Colonic mucosa (tissue), 4 donors: ENCODE measurements at regions not wholly inside any gene's neighbourhood (a gene's known extent, or its start where the extent isn't known, plus 50 kb on each side); places are given as distances from the start of the nearest gene placed in this dataset.

Experiments
- DNase-seq: peaks from one replicate; pipeline ENCODE4 v3.0.0-alpha.2; 2020
- H3K27ac ChIP-seq: fragments of 200-600 bp; one replicate; pipeline ENCODE4 v1.8.0; 2021
- H3K27me3 ChIP-seq: fragments of 200-600 bp; one replicate; pipeline ENCODE4 v1.8.0; 2021
- H3K36me3 ChIP-seq: fragments of 200-600 bp; one replicate; pipeline ENCODE4 v1.8.0; 2021
- H3K4me1 ChIP-seq: fragments of 200-600 bp; one replicate; pipeline ENCODE4 v1.8.0; 2021; ENCODE audit warnings: mild to moderate bottlenecking
- H3K4me3 ChIP-seq: fragments of 200-600 bp; one replicate; pipeline ENCODE4 v1.8.0; 2021
- H3K9ac ChIP-seq, 2 donors: one replicate each; pipeline ENCODE4 v1.7.0; 2013; ENCODE audit warnings: control low read depth in 2 of 2, low read depth in 2 of 2, low read length in 2 of 2
- H3K9me3 ChIP-seq: fragments of 200-600 bp; one replicate; pipeline ENCODE4 v1.8.0; 2021
- intact Hi-C: fragments of 100-400 bp; cut with DNase I; formaldehyde crosslinking; loops from one replicate; pipeline ENCODE4 v1.14.1; 2022
- TF ChIP-seq, protein P1 (sequence below): fragments of 200-600 bp; IDR thresholded peaks from one replicate; pipeline ENCODE4 v1.8.0; 2022; ENCODE audit warnings: antibody characterized with exemption, mild to moderate bottlenecking
- donor health status: healthy.
- donor health status: DM: no; HTN: no; CAD: no.
- donor health status: DM: no; HTN: no; CAD: no.

DNA sequence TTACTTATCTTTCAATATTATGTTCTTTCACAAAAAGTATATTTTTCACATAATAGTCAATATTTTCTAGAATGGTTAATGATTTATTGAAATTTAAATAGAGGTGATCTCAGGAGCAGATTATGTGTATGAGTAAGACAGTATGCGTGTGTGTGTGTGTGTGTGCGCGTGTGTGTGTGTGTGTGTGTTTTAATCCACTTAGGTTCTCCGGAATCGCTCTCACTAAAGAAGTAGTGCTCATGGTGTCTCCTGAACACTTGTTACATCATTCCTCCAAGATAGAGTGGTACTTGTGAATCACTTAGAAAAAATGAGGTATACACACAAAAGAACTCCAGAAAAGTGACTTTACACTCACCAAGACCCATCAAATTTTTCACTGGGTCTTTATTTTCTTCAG is 91.0 kb upstream of the KCNH7 start:
- Histone ChIP-seq H3K4me3 (no peak overlapping the region), H3K27ac (no peak overlapping the region), H3K27me3 (no peaks in the 10 kb centered on the region), H3K4me1 (no peaks in the 10 kb centered on the region), H3K9me3 (no peaks in the 10 kb centered on the region), H3K36me3 (no peaks in the 10 kb centered on the region), H3K9ac (no peak overlapping the region)
- intact Hi-C loops, result no loop called here
- DNase-seq, result no peak
- TF ChIP-seq, protein P1, sequence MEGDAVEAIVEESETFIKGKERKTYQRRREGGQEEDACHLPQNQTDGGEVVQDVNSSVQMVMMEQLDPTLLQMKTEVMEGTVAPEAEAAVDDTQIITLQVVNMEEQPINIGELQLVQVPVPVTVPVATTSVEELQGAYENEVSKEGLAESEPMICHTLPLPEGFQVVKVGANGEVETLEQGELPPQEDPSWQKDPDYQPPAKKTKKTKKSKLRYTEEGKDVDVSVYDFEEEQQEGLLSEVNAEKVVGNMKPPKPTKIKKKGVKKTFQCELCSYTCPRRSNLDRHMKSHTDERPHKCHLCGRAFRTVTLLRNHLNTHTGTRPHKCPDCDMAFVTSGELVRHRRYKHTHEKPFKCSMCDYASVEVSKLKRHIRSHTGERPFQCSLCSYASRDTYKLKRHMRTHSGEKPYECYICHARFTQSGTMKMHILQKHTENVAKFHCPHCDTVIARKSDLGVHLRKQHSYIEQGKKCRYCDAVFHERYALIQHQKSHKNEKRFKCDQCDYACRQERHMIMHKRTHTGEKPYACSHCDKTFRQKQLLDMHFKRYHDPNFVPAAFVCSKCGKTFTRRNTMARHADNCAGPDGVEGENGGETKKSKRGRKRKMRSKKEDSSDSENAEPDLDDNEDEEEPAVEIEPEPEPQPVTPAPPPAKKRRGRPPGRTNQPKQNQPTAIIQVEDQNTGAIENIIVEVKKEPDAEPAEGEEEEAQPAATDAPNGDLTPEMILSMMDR, result no peak

DNA sequence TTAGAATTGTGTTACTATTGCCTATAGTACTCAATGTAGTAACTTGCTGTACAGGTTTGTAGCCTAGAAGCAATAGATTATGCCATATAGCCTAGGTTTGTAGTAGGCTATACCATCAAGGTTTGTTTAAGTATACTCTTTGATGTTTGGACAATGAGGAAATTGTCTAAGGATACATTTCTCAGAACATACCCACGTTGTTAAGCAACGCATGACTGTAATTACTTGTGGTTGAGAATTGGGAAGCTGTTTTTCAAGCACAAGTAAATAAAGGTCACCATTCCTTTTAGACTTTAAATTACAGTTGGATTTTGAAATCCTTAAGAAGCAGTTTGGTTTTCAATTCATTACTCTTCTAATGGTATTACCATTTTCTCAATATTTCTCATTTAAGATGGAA is 89.8 kb upstream of the KCNH7 start:
- no peak overlapping the region for H3K27ac ChIP-seq
- no peaks in the 10 kb centered on the region for H3K9me3 ChIP-seq
- no peak overlapping the region for H3K4me3 ChIP-seq
- H3K4me1 ChIP-seq, result no peaks in the 10 kb centered on the region
- H3K27me3 ChIP-seq, result no peaks in the 10 kb centered on the region
- TF ChIP-seq, protein P1, result no peak
- no peaks in the 10 kb centered on the region for H3K36me3 ChIP-seq
- intact Hi-C loops, result no loop called here
- no peak for DNase-seq
- H3K9ac ChIP-seq, result no peak overlapping the region

DNA sequence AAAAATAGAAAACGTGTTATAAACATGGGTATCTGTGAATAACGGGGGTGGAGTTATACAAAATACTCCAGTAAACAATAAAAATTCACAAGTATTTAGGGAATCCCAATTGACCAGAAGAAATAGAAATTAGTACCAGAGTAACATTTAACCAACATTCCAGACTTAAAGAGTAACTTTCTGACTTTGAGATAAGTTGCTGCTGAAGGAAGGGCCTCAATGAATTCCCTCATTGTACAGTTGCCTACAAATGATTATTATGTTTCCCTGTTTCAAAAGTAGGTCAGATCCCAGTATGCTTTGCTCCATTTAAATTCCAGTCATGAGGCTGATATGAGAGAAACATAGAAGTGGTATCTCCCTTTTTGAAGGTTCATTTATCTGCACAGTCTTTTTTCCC is 88.3 kb upstream of the KCNH7 start:
- TF ChIP-seq, protein P1, result no peak
- intact Hi-C loops, result no loop called here

DNA sequence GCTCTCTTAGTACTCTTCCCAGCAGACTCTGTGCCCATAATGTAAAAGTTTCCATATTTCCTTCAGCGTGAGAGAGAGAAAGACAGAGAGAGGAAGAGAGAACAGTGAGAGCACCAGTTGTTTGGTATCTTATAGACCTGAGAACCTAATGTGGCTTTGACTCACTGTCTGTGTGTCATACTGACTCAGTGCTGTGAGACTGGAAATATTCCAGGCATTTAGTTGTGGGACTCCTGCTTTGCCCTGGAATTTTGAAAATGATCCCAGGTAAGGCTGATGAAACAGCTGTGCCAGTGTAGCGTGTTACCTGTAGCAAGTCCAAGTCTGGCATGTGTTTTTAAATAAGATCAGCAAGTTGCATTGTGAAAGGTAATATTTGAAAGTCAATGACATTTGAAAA is 87.9 kb upstream of the KCNH7 start:
- TF ChIP-seq, protein P1, result no peak
- Histone ChIP-seq H3K4me3 (no peak overlapping the region), H3K27ac (no peak overlapping the region), H3K36me3 (no peaks in the 10 kb centered on the region), H3K4me1 (no peaks in the 10 kb centered on the region), H3K27me3 (no peaks in the 10 kb centered on the region), H3K9ac (no peak overlapping the region), H3K9me3 (no peaks in the 10 kb centered on the region)
- intact Hi-C loops, result no loop called here
- DNase-seq, result no peak

More for the DNA sequence above, 88.3 kb upstream of the KCNH7 start:
- H3K27ac ChIP-seq, result no peak overlapping the region
- H3K27me3 ChIP-seq, result no peaks in the 10 kb centered on the region
- no peaks in the 10 kb centered on the region for H3K4me1 ChIP-seq
- H3K36me3 ChIP-seq, result no peaks in the 10 kb centered on the region
- no peaks in the 10 kb centered on the region for H3K9me3 ChIP-seq
- DNase-seq, result no peak
- no peak overlapping the region for H3K4me3 ChIP-seq
- H3K9ac ChIP-seq, result no peak overlapping the region

DNA sequence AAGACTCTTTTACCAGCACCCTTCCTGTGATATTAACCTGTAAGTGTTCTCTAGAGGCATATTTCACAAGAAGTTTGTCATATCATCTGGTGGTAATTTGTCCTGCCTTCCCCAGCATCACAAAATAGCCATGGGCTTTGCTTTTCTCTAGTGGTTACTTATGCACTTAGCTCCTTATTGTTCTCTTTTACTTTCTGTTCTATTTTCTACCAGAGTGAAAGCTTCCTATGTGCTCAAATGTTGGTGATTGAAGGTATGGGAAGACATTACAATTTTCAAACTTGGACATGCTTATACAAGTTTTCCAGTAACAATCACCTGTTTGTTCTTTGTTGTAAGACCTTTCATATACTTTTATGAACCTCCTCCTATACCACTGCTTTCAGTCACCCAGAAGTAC is 87.0 kb upstream of the KCNH7 start:
- intact Hi-C loops, result no loop called here
- H3K27me3 ChIP-seq, result no peaks in the 10 kb centered on the region
- no peaks in the 10 kb centered on the region for H3K4me1 ChIP-seq
- H3K27ac ChIP-seq, result no peak overlapping the region
- H3K9ac ChIP-seq, result no peak overlapping the region
- no peaks in the 10 kb centered on the region for H3K36me3 ChIP-seq
- no peak for DNase-seq
- TF ChIP-seq, protein P1, result no peak
- no peak overlapping the region for H3K4me3 ChIP-seq
- no peaks in the 10 kb centered on the region for H3K9me3 ChIP-seq

DNA sequence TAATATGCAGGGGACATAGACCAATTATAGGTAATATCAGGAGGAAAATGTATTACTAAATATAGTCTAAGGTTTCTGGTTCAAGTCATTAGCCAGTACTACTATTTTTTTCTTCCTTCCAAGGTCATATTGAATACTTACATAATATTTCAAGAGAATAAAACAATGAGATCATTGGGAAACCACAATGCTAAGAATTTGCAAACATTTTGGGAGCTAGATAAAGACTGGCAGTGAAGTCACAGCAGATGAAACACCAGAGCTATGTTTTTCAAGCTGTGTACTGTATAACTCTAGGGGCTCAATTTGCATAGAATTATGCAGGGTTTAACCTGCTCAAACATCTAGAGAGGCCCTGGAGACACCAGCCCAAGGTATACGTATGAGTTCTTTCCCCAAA is 80.5 kb upstream of the KCNH7 start:
- TF ChIP-seq, protein P1, result no peak
- intact Hi-C loops, result no loop called here

More for the DNA sequence above, 80.5 kb upstream of the KCNH7 start:
- no peak overlapping the region for H3K4me3 ChIP-seq
- no peak for DNase-seq
- H3K9ac ChIP-seq, result no peak overlapping the region
- no peaks in the 10 kb centered on the region for H3K9me3 ChIP-seq
- no peaks in the 10 kb centered on the region for H3K36me3 ChIP-seq
- no peak overlapping the region for H3K27ac ChIP-seq
- no peaks in the 10 kb centered on the region for H3K27me3 ChIP-seq
- no peaks in the 10 kb centered on the region for H3K4me1 ChIP-seq
